H9 (cell line): ENCODE measurements at regions not wholly inside any gene's neighbourhood (a gene's known extent, or its start where the extent isn't known, plus 50 kb on each side); places are given as distances from the start of the nearest gene placed in this dataset.

Experiments used
- DNase-seq: peaks from one replicate; pipeline ENCODE4 v3.0.0-alpha.2; 2017
- H2AFZ ChIP-seq: one replicate; pipeline ENCODE4 v1.6.1; 2013; ENCODE audit warnings: mild to moderate bottlenecking, low read length, control low read depth, moderate library complexity
- H2AK5ac ChIP-seq: 2 replicates; pipeline ENCODE4 v1.6.1; 2013; ENCODE audit warnings: low read length, control low read depth, mixed read lengths; ENCODE audit not compliant: insufficient read length
- H2BK120ac ChIP-seq: one replicate; pipeline ENCODE4 v1.6.1; 2013; ENCODE audit warnings: low read depth, mild to moderate bottlenecking, low read length, control low read depth, inconsistent platforms; ENCODE audit not compliant: poor library complexity, severe bottlenecking
- H2BK12ac ChIP-seq: 2 replicates; pipeline ENCODE4 v1.6.1; 2013; ENCODE audit warnings: low read length, control low read depth, mixed read lengths, low read depth; ENCODE audit not compliant: insufficient read length
- H2BK15ac ChIP-seq: 2 replicates; pipeline ENCODE4 v1.6.1; 2013; ENCODE audit warnings: low read depth, low read length, control low read depth
- H2BK20ac ChIP-seq: one replicate; pipeline ENCODE4 v1.6.1; 2013; ENCODE audit warnings: low read depth, mild to moderate bottlenecking, low read length, control low read depth, inconsistent platforms; ENCODE audit not compliant: poor library complexity, severe bottlenecking
- H2BK5ac ChIP-seq: 2 replicates; pipeline ENCODE4 v1.6.1; 2013; ENCODE audit warnings: low read length, control low read depth, mixed read lengths; ENCODE audit not compliant: insufficient read length
- H3K14ac ChIP-seq: 2 replicates; pipeline ENCODE4 v1.6.1; 2013; ENCODE audit warnings: low read length, control low read depth; ENCODE audit not compliant: insufficient read depth
- H3K18ac ChIP-seq: 2 replicates; pipeline ENCODE4 v1.6.1; 2013; ENCODE audit warnings: low read depth, mild to moderate bottlenecking, mixed read lengths, low read length, control low read depth; ENCODE audit not compliant: insufficient read length
- H3K23ac ChIP-seq: 2 replicates; pipeline ENCODE4 v1.6.1; 2013; ENCODE audit warnings: low read length, control low read depth, mixed read lengths, low read depth; ENCODE audit not compliant: insufficient read length
- H3K23me2 ChIP-seq: 2 replicates; pipeline ENCODE4 v1.6.1; 2013; ENCODE audit warnings: low read depth, mild to moderate bottlenecking, mixed read lengths, low read length, control low read depth; ENCODE audit not compliant: insufficient read length, poor library complexity, severe bottlenecking
- H3K27ac ChIP-seq: 2 replicates; pipeline ENCODE4 v1.5.1; 2013; ENCODE audit warnings: low read length, control low read depth, mixed read lengths, low read depth; ENCODE audit not compliant: insufficient read length
- H3K27me3 ChIP-seq: 2 replicates; pipeline ENCODE4 v1.6.1; 2013; ENCODE audit warnings: low read length, control low read depth, inconsistent platforms; ENCODE audit not compliant: insufficient read depth
- H3K4ac ChIP-seq: 2 replicates; pipeline ENCODE4 v1.6.1; 2013; ENCODE audit warnings: low read depth, mild to moderate bottlenecking, control low read depth, inconsistent platforms, low read length, moderate library complexity
- H3K4me1 ChIP-seq: 2 replicates; pipeline ENCODE4 v1.6.1; 2013; ENCODE audit warnings: low read length, control low read depth, inconsistent platforms; ENCODE audit not compliant: insufficient read depth
- H3K4me2 ChIP-seq: 2 replicates; pipeline ENCODE4 v1.6.1; 2013; ENCODE audit warnings: low read length, control low read depth, mixed read lengths; ENCODE audit not compliant: insufficient read length, insufficient read depth
- H3K56ac ChIP-seq: 2 replicates; pipeline ENCODE4 v1.6.1; 2013; ENCODE audit warnings: low read depth, mild to moderate bottlenecking, mixed read lengths, low read length, control low read depth; ENCODE audit not compliant: insufficient read length
- H3K79me1 ChIP-seq: 2 replicates; pipeline ENCODE4 v1.6.1; 2013; ENCODE audit warnings: low read depth, mild to moderate bottlenecking, moderate library complexity, low read length, control low read depth, inconsistent platforms; ENCODE audit not compliant: insufficient read depth, poor library complexity, severe bottlenecking
- H3K79me2 ChIP-seq: 2 replicates; pipeline ENCODE4 v1.6.1; 2013; ENCODE audit warnings: low read length, control low read depth, inconsistent platforms; ENCODE audit not compliant: insufficient read depth
- H3K9ac ChIP-seq: 2 replicates; pipeline ENCODE4 v1.6.1; 2013; ENCODE audit warnings: low read length, control low read depth, mixed read lengths; ENCODE audit not compliant: insufficient read length; ENCODE audit errors: extremely low read depth
- H3K9me3 ChIP-seq: one replicate; pipeline ENCODE4 v1.6.1; 2013; ENCODE audit warnings: low read depth, low read length, inconsistent platforms; ENCODE audit not compliant: control insufficient read depth
- H3T11ph ChIP-seq: one replicate; pipeline ENCODE4 v1.6.1; 2013; ENCODE audit warnings: mild to moderate bottlenecking, low read length, control low read depth, inconsistent platforms
- H4K20me1 ChIP-seq: one replicate; pipeline ENCODE4 v1.6.1; 2013; ENCODE audit not compliant: control insufficient read depth, insufficient read length, insufficient read depth
- H4K5ac ChIP-seq: 2 replicates; pipeline ENCODE4 v1.6.1; 2013; ENCODE audit warnings: low read depth, mild to moderate bottlenecking, mixed read lengths, low read length, control low read depth; ENCODE audit not compliant: insufficient read length
- H4K8ac ChIP-seq: replicated peaks from 2 replicates; pipeline ENCODE4 v1.6.1; 2013; ENCODE audit warnings: low read length, control low read depth, mixed read lengths, low read depth; ENCODE audit not compliant: insufficient read length
- H4K91ac ChIP-seq: 2 replicates; pipeline ENCODE4 v1.6.1; 2013; ENCODE audit warnings: low read depth, mild to moderate bottlenecking, moderate library complexity, mixed read lengths, low read length, control low read depth; ENCODE audit not compliant: insufficient read length
- H3K27ac Mint-ChIP-seq, 3 experiments: 2 replicates in 2 of 3; 3 replicates in 1 of 3; pipeline ENCODE4 v1.8.0; 2020 to 2021; ENCODE audit warnings: mixed read lengths in 3 of 3, mild to moderate bottlenecking in 1 of 3, moderate library complexity in 1 of 3
- H3K27me3 Mint-ChIP-seq: 2 replicates; pipeline ENCODE4 v1.8.0; 2021; ENCODE audit warnings: low read depth, mild to moderate bottlenecking, moderate library complexity, mixed read lengths
- H3K36me3 Mint-ChIP-seq, 3 experiments: 2 replicates in 2 of 3; 3 replicates in 1 of 3; pipeline ENCODE4 v1.8.0; 2020 to 2021; ENCODE audit warnings: low read depth in 3 of 3, mixed read lengths in 3 of 3; ENCODE audit not compliant: insufficient read depth in 1 of 3
- H3K4me1 Mint-ChIP-seq, 2 experiments: 2 replicates each; pipeline ENCODE4 v1.8.0; 2020; ENCODE audit warnings: mixed read lengths in 2 of 2
- H3K4me3 Mint-ChIP-seq, 2 experiments: 2 replicates in 1 of 2; 3 replicates in 1 of 2; pipeline ENCODE4 v1.8.0; 2020 to 2021; ENCODE audit warnings: mild to moderate bottlenecking in 2 of 2, mixed read lengths in 2 of 2, moderate library complexity in 1 of 2
- H3K9me3 Mint-ChIP-seq, 2 experiments: 2 replicates in 1 of 2; 3 replicates in 1 of 2; pipeline ENCODE4 v1.8.0; 2020; ENCODE audit warnings: mild to moderate bottlenecking in 2 of 2, mixed read lengths in 2 of 2, moderate library complexity in 1 of 2
- WGBS: extraction: QIAGEN DNeasy Blood & Tissue Kit; methylation state at CpG from one replicate; pipeline ENCODE4 v1.1.7; 2013; ENCODE audit warnings: missing lambda C conversion rate, low lambda C conversion rate, mixed read lengths; ENCODE audit not compliant: insufficient read length; ENCODE audit errors: extremely low coverage; 5-methylcytosine and 5-hydroxymethylcytosine counted together
- TF ChIP-seq, protein P1 (sequence below): fragments of 200-600 bp; sonication (generic); conservative IDR thresholded peaks from 3 replicates; pipeline ENCODE4 v1.8.0; 2021; ENCODE audit warnings: antibody characterized with exemption, mild to moderate bottlenecking

DNA sequence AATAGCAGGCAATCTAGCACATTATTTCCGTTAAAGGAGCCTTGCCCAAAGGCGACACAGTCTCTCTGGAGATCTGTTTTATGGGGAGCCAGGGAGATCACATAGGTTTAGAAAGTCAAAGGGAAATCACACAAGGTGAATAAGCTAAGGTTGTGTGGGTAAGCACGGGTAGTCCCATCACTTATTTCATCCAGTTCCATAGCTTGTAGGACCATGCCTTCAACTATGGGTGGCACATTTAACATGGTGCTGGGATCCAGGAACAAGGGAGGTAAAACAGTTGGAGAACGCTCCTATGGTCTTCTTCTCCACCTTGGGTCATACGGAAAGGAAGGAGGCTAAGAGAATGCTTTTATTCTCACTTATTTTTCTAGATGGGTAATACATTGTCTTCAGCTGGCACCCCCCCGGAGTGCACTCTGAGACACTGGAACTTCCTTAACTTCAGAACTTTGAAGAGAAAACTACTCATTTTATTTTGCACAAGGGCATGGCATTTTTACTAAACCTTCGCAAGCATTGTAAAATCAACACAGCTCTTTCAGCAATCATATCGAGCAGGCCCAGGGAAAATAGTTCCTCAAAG lies 435.4 kb downstream of the KIF20B start:
- no peak overlapping the region for H2BK120ac ChIP-seq
- no peak overlapping the region for H2BK12ac ChIP-seq
- H3K9me3 ChIP-seq, result peaks cover 32% of the 10 kb centered on the region
- no peaks in the 10 kb centered on the region for H3K23me2 ChIP-seq
- peaks cover 31 to 51% (median 46%) of the 10 kb centered on the region in 3 experiments for H3K36me3 Mint-ChIP-seq
- H3K56ac ChIP-seq, result no peak overlapping the region
- no peak overlapping the region for H2BK15ac ChIP-seq
- H2AFZ ChIP-seq, result no peak overlapping the region
- H3K79me2 ChIP-seq, result no peaks in the 10 kb centered on the region
- no peaks in the 10 kb centered on the region for H3K4me1 Mint-ChIP-seq
- no CpG with 5 or more reads among the region's 8 CpGs for WGBS
- H2AK5ac ChIP-seq, result no peak overlapping the region
- TF ChIP-seq, protein P1, sequence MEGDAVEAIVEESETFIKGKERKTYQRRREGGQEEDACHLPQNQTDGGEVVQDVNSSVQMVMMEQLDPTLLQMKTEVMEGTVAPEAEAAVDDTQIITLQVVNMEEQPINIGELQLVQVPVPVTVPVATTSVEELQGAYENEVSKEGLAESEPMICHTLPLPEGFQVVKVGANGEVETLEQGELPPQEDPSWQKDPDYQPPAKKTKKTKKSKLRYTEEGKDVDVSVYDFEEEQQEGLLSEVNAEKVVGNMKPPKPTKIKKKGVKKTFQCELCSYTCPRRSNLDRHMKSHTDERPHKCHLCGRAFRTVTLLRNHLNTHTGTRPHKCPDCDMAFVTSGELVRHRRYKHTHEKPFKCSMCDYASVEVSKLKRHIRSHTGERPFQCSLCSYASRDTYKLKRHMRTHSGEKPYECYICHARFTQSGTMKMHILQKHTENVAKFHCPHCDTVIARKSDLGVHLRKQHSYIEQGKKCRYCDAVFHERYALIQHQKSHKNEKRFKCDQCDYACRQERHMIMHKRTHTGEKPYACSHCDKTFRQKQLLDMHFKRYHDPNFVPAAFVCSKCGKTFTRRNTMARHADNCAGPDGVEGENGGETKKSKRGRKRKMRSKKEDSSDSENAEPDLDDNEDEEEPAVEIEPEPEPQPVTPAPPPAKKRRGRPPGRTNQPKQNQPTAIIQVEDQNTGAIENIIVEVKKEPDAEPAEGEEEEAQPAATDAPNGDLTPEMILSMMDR, result no peak
- no peaks in the 10 kb centered on the region for H4K20me1 ChIP-seq
- H4K5ac ChIP-seq, result no peak overlapping the region
- H3K79me1 ChIP-seq, result no peaks in the 10 kb centered on the region
- H3K4me2 ChIP-seq, result no peak overlapping the region
- H3K9me3 Mint-ChIP-seq, result peaks cover 51 to 55% of the 10 kb centered on the region in 2 experiments
- H3K27ac ChIP-seq, result no peak overlapping the region
- no peak overlapping the region for H2BK20ac ChIP-seq
- H3K14ac ChIP-seq, result no peak overlapping the region
- H3K18ac ChIP-seq, result no peak overlapping the region
- no peak overlapping the region for H3K23ac ChIP-seq
- no peak overlapping the region for H3K4me3 Mint-ChIP-seq
- no peak overlapping the region for H4K8ac ChIP-seq
- H3K27ac Mint-ChIP-seq, result no peak overlapping the region
- H3K9ac ChIP-seq, result no peak overlapping the region
- no peak overlapping the region for H3K4ac ChIP-seq
- H3K27me3 Mint-ChIP-seq, result peaks cover 2% of the 10 kb centered on the region; the same call in 1 of the 2 replicates
- H2BK5ac ChIP-seq, result no peak overlapping the region
- no peak overlapping the region for H3T11ph ChIP-seq
- no peak overlapping the region for H4K91ac ChIP-seq
- H3K4me1 ChIP-seq, result no peaks in the 10 kb centered on the region
- peak; percentile 32 for DNase-seq
- H3K27me3 ChIP-seq, result no peaks in the 10 kb centered on the region
